Brain pericyte (primary cell): ENCODE measurements at regions not wholly inside any gene's neighbourhood (a gene's known extent, or its start where the extent isn't known, plus 50 kb on each side); places are given as distances from the start of the nearest gene placed in this dataset.

Experiments
- DNase-seq: peaks from one replicate; pipeline ENCODE4 v3.0.0-alpha.2; 2012; ENCODE audit warnings: low read depth, low spot score

DNA sequence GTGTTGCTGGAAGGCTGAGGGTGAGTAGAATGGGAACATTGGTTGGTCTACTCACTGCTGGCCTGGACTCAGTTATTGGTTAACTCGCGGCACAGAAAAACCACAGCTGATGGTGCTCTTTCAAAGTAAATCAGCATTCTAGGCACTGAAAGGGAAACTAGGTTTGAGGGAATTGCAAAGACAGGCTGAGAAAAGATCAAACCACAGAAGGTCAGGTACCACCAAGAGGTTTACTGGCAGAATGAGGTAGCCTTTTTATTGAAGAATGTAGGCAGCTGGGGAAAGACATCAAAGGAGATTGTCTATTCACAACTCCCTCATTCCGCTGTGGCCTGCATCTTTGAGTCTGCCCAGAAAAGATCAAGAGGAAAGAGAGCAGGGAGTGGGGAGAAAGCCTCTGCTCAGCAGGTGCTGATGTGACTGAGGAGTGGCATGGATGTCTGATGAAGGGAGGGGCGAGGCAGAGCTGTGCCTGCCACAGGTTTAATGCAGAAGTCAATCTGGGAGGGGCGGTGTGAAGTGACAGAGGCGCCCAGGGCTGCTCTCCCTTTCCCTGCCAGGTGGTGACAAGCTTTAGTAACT is 255.5 kb downstream of the MAN2A1 start:
- DNase-seq = no peak

DNA sequence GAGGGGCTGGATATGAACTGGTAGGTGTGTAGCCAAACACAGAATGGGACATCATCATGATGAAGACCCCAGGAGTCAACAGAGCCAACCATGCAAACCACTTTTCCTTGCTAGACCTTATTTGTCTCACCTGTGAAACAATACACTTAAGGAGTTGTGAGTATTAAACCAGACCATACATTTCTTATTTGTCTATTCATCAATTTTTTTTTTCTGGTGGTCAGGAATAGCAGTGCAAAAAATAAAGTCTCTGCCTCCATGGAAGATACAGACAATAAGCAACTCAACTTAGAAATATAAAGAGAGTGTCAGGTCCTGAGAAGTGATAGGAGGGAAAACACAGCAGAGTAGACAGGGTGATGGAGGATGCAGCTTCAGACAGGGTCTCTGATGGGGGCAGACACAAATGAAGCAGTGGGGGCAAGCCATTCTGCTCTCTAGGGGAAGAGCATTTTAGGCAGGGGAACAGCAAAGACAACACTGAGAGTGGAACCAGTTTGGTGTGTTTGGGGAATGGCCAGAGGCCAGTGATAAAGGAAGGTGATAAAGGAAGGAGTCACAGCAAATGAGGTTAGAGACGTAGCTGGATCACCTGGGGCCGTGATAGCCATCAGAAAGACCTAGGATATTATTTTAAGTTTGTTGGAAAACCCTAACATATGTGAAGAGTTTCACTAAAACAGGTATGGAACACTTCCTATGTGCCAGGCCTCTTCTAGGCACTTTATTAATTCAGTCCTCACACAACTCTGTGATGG is 256.2 kb downstream of the MAN2A1 start:
- no peak for DNase-seq

DNA sequence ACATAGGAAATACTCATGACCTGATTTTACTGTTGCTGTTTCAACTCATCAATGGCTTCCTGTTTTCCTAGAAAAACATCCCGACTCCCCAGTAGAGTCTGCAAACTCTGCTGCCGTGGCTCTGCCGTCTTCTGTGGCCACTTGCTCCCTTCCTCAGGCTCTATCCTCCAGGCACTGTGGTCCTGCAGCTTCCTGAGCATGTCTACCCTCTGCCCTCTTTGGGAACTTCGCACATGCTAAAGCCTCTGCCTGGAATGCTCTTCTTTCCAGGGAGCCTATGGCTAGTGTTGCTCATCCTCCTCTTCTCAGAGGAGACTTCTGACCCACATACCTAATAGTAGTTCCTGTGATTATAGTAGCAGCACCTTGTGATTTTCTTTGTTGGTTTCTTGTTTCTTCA is 256.9 kb downstream of the MAN2A1 start:
- no peak for DNase-seq

DNA sequence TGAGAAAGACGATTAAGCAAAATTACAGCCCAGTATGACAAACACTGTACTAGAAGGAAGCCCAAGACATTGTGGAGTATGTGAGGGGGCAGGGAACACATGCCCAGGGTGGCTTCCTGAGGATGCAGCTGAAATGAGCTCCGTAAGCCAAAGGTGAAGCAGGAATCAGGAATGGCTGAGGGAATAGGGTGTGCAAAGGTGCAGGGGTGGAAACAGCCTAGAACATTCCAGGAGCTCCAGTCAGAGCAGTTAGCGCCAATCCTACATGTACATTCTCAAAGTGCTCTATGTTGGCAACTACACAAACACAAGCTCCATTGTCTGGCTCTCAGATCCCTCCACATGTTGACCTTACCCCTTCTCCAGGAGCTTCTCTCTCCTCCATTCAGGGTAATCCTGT is 257.9 kb downstream of the MAN2A1 start:
- no peak for DNase-seq

GRCh38 chr5:109950634-109951033 is 260.9 kb downstream of the MAN2A1 start:
- DNase-seq = no peak

- no peak for DNase-seq
These were observed 261.6 kb downstream of the MAN2A1 start for GRCh38 chr5:109951348-109951747.

GRCh38 chr5:109951758-109952157 is 262.0 kb downstream of the MAN2A1 start:
- DNase-seq = no peak

- DNase-seq = no peak
These were observed 264.0 kb downstream of the MAN2A1 start for GRCh38 chr5:109953761-109954160.

- DNase-seq = no peak
These were observed 267.2 kb downstream of the MAN2A1 start for GRCh38 chr5:109956884-109957283.

DNA sequence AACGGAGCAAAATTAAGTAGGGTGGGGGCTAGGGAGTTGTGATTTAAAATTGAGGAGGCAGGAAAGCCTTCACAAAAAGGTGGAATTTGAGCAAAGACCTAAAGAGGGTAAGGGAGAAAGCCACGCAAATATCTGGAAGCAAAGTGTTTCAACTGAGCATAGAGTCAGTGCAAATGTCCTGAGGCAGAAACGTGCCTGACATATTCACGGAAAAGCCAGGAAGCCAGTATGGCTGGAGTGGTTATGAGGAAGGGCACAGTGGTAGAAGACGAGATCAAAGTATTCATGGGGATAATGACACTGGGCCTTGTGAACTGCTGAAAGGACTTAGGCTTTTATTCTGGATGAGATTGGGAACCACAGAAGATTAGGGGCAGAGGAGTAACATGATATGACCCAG is 268.4 kb downstream of the MAN2A1 start:
- DNase-seq = no peak

DNA sequence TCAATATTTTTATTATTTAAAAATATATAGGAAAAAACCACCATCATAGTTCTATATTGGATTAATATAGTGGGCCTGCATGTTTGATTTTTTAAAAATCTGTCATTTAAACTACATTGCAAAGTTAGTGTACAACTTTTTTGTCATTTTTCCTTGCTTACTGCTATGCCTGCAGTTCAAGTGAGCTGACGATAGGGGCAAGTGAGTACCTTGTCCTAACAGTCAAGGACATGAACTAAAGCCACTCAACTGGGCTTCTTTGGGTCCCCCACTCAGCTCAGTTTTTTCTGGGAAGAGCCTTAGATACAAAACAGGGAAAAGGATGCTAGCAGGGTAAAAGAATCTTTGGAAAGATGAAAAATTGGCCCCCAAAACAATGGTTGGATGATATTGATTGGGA is 269.9 kb downstream of the MAN2A1 start:
- no peak for DNase-seq

GRCh38 chr5:109961751-109962150 is 272.0 kb downstream of the MAN2A1 start:
- no peak for DNase-seq

DNA sequence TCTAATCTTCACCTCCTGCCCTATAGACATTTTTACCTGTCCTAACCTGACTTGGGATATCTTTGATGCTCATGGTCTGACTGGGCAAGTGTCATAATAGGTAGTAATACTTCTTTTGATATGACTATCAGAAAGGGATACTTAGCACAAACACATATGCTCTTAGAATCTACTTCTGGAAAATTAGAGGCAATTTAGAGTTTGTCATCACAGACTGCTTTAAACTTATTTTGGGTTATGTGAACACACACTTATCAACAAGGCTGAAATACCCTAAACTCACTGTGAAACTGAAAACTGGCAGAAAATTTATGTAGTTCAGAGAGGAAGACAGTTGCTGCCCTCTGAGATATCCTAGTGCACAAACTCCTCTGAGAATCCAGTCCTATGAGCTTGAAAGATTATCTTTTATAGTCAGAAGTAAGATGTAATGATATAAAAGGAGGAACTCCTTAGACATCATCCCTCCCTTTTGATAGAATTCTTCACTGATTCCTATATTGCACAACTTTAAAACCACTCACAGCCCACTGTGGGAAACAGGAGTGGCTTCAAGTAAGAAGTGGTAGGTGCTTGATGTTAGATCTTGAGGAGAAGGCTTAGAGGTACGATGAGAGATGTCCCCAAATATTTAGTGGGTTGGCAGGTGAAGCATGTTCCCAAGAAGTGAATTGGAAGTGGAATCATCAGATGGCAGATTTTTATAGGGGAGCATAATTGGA is 273.3 kb downstream of the MAN2A1 start:
- DNase-seq = no peak

- DNase-seq = no peak
These were observed 274.4 kb downstream of the MAN2A1 start for GRCh38 chr5:109964136-109964535.

- DNase-seq = no peak
These were observed 275.9 kb downstream of the MAN2A1 start for GRCh38 chr5:109965634-109966033.

- DNase-seq = no peak
These were observed 282.2 kb downstream of the MAN2A1 start for GRCh38 chr5:109971968-109972367.

DNA sequence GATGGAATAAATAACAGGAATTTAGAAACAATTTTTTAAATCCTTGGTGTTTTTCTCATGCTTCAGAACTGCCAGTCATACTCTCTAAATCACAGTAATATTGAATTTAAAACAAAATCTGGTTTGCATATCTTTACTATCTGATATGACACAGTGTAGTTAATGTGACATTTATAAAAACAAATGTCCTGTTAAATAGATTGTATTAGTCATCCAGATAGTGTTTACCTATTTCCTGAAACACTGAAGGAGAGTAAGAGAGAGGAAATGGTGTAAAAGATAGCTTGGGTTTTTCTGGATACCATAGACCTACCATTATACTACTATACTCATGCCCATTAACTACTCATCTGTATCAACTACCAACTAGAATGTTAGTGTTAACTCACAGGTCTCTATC is 292.3 kb downstream of the MAN2A1 start:
- DNase-seq = no peak

- DNase-seq = no peak
These were observed 293.3 kb downstream of the MAN2A1 start for GRCh38 chr5:109982966-109983534.

GRCh38 chr5:109986726-109987125 is 297.0 kb downstream of the MAN2A1 start:
- DNase-seq = no peak

- DNase-seq = no peak
These were observed 297.6 kb downstream of the MAN2A1 start for GRCh38 chr5:109987355-109987754.

- no peak for DNase-seq
These were observed 298.2 kb downstream of the MAN2A1 start for GRCh38 chr5:109987970-109988369.

DNA sequence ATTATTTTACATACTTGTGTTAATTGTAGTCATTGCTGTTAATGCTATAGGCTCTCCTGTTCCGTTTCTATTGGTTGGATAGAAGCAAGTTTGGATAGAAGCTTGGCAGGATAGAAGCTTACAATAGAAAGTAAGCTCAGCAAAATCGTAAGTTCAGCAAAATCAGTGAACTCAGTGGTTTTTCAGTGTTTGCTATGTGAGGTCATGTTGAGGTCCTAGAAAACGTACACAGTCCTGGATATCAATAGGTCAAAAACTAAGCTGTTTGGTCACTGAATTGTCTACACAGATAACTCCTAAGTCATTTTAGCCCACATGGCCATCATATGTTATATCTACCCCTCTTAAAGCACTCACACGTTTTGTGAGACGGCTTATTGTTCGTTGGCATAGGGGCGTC is 299.4 kb downstream of the MAN2A1 start:
- DNase-seq = no peak
